HepG2 (cell line): ENCODE measurements at regions not wholly inside any gene's neighbourhood (a gene's known extent, or its start where the extent isn't known, plus 50 kb on each side); places are given as distances from the start of the nearest gene placed in this dataset.
"Not testable (repeated sequence)": the region's sequence is repeated elsewhere in the genome, so short reads cannot be mapped to it uniquely, and the experiment has no call there.

ENCODE experiments used
- ATAC-seq: fragments of 200-7000 bp; cut with Tn5 transposase; 3 replicates; pipeline ENCODE4 v1.9.1; 2020; ENCODE audit warnings: mild to moderate bottlenecking, moderate library complexity
- BruUV-seq: library from RNA; stranded (reverse); fragments of 400-500 nt; replicated peaks from 2 replicates; lab custom pipeline; 2021; lab: Mats Ljungman, UMichigan
- CTCF ChIA-PET: fragments of 300-600 bp; formaldehyde crosslinking; extraction: SDS; loops from one replicate; lab custom pipeline; 2021; ENCODE audit warnings: low total read pairs, inconsistent platforms, low intra/inter-chr PET ratio; lab: Yijun Ruan, JAX
- POLR2A ChIA-PET: fragments of 350-600 bp; sonication (Branson Sonifier 250); formaldehyde crosslinking; loops from one replicate; lab custom pipeline; 2020; ENCODE audit warnings: antibody characterized with exemption, inconsistent platforms; lab: Yijun Ruan, JAX
- DNase-seq: peaks from one replicate; pipeline ENCODE4 v3.0.0-alpha.2; 2015; ENCODE audit warnings: low spot score
- FAIRE-seq: peaks from 3 replicates; lab custom pipeline; 2011; peaks lifted over from hg19 to GRCh38; lab: Jason Lieb, UNC
- H2AFZ ChIP-seq: one replicate; pipeline ENCODE4 v1.6.1; 2011; ENCODE audit warnings: low read length, inconsistent platforms
- H3K27ac ChIP-seq: fragments of 300-600 bp; 3 replicates; pipeline ENCODE4 v1.8.0; 2011; ENCODE audit warnings: mixed run types, mild to moderate bottlenecking, mixed read lengths, low read length, inconsistent platforms; ENCODE audit not compliant: insufficient read depth; ENCODE audit errors: extremely low read length
- H3K27me3 ChIP-seq, 2 experiments: fragments of 200-600 bp in 1 of 2; 2 replicates in 1 of 2; 3 replicates in 1 of 2; pipeline versions ENCODE4 v1.6.0 to v1.8.0; 2011; ENCODE audit warnings: low read length in 2 of 2, mild to moderate bottlenecking in 2 of 2, moderate library complexity in 2 of 2, inconsistent platforms in 1 of 2; ENCODE audit not compliant: insufficient read depth in 2 of 2, control insufficient read depth in 1 of 2
- H3K36me3 ChIP-seq, 2 experiments: fragments of 200-600 bp in 1 of 2; replicated peaks in 1 of 2; 2 replicates in 1 of 2; 3 replicates in 1 of 2; pipeline versions ENCODE4 v1.5.1 to v1.8.0; 2011; ENCODE audit warnings: low read length in 2 of 2, inconsistent platforms in 1 of 2; ENCODE audit not compliant: insufficient read depth in 2 of 2, control insufficient read depth in 1 of 2
- H3K4me1 ChIP-seq: 2 replicates; pipeline ENCODE4 v1.5.1; 2012; ENCODE audit warnings: low read length, inconsistent platforms; ENCODE audit not compliant: insufficient read depth
- H3K4me2 ChIP-seq: 2 replicates; pipeline ENCODE4 v1.6.0; 2011; ENCODE audit warnings: low read depth, low read length, inconsistent platforms
- H3K4me3 ChIP-seq, 3 experiments: fragments of 200-600 bp in 1 of 3; sonication (generic), shearing (Covaris generic) in 1 of 3; replicated peaks in 1 of 3; 2 replicates each; pipeline ENCODE4 v1.5.1; 2011 to 2016; ENCODE audit warnings: low read length in 3 of 3, inconsistent platforms in 2 of 3, low read depth in 2 of 3, mild to moderate bottlenecking in 2 of 3, control low read depth in 1 of 3, mixed read lengths in 1 of 3; ENCODE audit not compliant: insufficient read depth in 1 of 3
- H3K79me2 ChIP-seq: one replicate; pipeline ENCODE4 v1.6.1; 2011; ENCODE audit warnings: low read length, inconsistent platforms; ENCODE audit not compliant: insufficient read depth
- H3K9ac ChIP-seq: 2 replicates; pipeline ENCODE4 v1.6.0; 2011; ENCODE audit warnings: mild to moderate bottlenecking, low read depth, low read length, inconsistent platforms; ENCODE audit not compliant: insufficient read depth
- H3K9me3 ChIP-seq: 2 replicates; pipeline ENCODE4 v1.5.1; 2012; ENCODE audit warnings: mild to moderate bottlenecking, low read length
- H4K20me1 ChIP-seq: 2 replicates; pipeline ENCODE4 v1.6.0; 2011; ENCODE audit warnings: inconsistent platforms, mild to moderate bottlenecking, low read length, moderate library complexity; ENCODE audit not compliant: insufficient read depth
- EHMT2 ChIP-seq: fragments of 200-600 bp; sonication (generic); IDR thresholded peaks from 2 replicates; pipeline ENCODE4 v1.7.0; 2017; ENCODE audit warnings: antibody characterized with exemption, low read depth, low read length, borderline replicate concordance
- FLYWCH1 ChIP-seq: sonication (generic); formaldehyde crosslinking; IDR thresholded peaks from 2 replicates; pipeline ENCODE4 v1.8.1; 2023; ENCODE audit warnings: mild to moderate bottlenecking, missing genetic modification reagents
- IKZF1 ChIP-seq: fragments of 450-650 bp; IDR thresholded peaks from 2 replicates; pipeline ENCODE4 v1.7.1; 2016
- JUNB ChIP-seq: sonication (generic); formaldehyde crosslinking; IDR thresholded peaks from 2 replicates; pipeline ENCODE4 v1.8.0; 2022; ENCODE audit warnings: missing genetic modification reagents, mild to moderate bottlenecking, borderline replicate concordance
- ONECUT2 ChIP-seq: sonication (generic); formaldehyde crosslinking; IDR thresholded peaks from 2 replicates; pipeline ENCODE4 v1.4.0; 2020; ENCODE audit warnings: missing genetic modification reagents
- PAF1 ChIP-seq: IDR thresholded peaks from 2 replicates; pipeline ENCODE4 v1.6.1; 2016; ENCODE audit warnings: missing genetic modification reagents, missing compliant biosample characterization
- ZBTB3 ChIP-seq: sonication (generic); formaldehyde crosslinking; IDR thresholded peaks from 2 replicates; pipeline ENCODE4 v1.4.0; 2020; ENCODE audit warnings: low read depth, mild to moderate bottlenecking, moderate library complexity, missing genetic modification reagents, borderline replicate concordance
- ZNF205 ChIP-seq: IDR thresholded peaks from 2 replicates; pipeline ENCODE4 v1.6.1; 2018; ENCODE audit warnings: missing biosample characterization, missing genetic modification reagents
- ZNF30 ChIP-seq: sonication (generic); formaldehyde crosslinking; IDR thresholded peaks from 2 replicates; pipeline ENCODE4 v1.5.0; 2020; ENCODE audit warnings: mild to moderate bottlenecking, missing genetic modification reagents
- WGBS: methylation state at CpG from one replicate; pipeline ENCODE4 v1.1.6; 2017; ENCODE audit warnings: low lambda C conversion rate; 5-methylcytosine and 5-hydroxymethylcytosine counted together
- in situ Hi-C: cut with HindIII; loops from 2 replicates; pipeline ENCODE4 v1.10.0; 2017; ENCODE audit warnings: low pct_unique_long_range_greater_than_20kb; ENCODE audit not compliant: extremely low pct_ligation_motif_present
- intact Hi-C: fragments of 100-400 bp; cut with micrococcal nuclease; formaldehyde crosslinking; loops from one replicate; pipeline ENCODE4 v1.10.0; 2022; ENCODE audit not compliant: unreplicated experiment
- TF ChIP-seq, protein P1 (sequence below): sonication (generic); formaldehyde crosslinking; IDR thresholded peaks from 2 replicates; pipeline ENCODE4; 2020; ENCODE audit warnings: missing genetic modification reagents, mild to moderate bottlenecking, borderline replicate concordance
- TF ChIP-seq, protein P2 (sequence below): sonication (generic); formaldehyde crosslinking; IDR thresholded peaks from 2 replicates; pipeline ENCODE4 v1.4.0; 2020; ENCODE audit warnings: missing genetic modification reagents

DNA sequence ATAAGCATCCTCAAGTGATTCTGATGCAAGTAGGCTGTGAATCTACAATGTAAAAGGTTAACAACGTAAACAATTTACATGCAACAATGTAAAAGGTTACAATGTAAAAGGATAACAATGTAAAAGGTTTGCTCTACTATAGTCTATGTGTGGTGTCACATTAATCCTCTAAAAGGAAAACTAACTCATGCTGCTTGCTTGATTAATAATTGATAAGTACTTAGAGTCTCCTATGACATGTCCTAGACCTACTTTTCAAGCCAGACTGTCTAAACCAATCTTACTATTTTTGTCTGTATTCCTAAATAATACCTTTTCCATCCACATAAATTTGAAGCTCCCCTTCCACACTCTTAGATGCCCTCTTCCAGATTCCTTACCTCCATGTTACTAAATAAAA lies 606.8 kb downstream of the LTN1 start (continued):
- TF ChIP-seq PAF1 (CRISPR knock-in tag) (no peak), EHMT2 (no peak), ONECUT2 (CRISPR knock-in tag) (no peak), ZBTB3 (no peak), ZNF30 (CRISPR knock-in tag) (no peak), JUNB (CRISPR knock-in tag) (no peak), IKZF1 (no peak), ZNF205 (CRISPR knock-in tag) (no peak), FLYWCH1 (CRISPR knock-in tag) (no peak)
- TF ChIP-seq, protein P1, sequence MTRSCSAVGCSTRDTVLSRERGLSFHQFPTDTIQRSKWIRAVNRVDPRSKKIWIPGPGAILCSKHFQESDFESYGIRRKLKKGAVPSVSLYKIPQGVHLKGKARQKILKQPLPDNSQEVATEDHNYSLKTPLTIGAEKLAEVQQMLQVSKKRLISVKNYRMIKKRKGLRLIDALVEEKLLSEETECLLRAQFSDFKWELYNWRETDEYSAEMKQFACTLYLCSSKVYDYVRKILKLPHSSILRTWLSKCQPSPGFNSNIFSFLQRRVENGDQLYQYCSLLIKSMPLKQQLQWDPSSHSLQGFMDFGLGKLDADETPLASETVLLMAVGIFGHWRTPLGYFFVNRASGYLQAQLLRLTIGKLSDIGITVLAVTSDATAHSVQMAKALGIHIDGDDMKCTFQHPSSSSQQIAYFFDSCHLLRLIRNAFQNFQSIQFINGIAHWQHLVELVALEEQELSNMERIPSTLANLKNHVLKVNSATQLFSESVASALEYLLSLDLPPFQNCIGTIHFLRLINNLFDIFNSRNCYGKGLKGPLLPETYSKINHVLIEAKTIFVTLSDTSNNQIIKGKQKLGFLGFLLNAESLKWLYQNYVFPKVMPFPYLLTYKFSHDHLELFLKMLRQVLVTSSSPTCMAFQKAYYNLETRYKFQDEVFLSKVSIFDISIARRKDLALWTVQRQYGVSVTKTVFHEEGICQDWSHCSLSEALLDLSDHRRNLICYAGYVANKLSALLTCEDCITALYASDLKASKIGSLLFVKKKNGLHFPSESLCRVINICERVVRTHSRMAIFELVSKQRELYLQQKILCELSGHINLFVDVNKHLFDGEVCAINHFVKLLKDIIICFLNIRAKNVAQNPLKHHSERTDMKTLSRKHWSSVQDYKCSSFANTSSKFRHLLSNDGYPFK (CRISPR knock-in tag): no peak
- TF ChIP-seq, protein P2, sequence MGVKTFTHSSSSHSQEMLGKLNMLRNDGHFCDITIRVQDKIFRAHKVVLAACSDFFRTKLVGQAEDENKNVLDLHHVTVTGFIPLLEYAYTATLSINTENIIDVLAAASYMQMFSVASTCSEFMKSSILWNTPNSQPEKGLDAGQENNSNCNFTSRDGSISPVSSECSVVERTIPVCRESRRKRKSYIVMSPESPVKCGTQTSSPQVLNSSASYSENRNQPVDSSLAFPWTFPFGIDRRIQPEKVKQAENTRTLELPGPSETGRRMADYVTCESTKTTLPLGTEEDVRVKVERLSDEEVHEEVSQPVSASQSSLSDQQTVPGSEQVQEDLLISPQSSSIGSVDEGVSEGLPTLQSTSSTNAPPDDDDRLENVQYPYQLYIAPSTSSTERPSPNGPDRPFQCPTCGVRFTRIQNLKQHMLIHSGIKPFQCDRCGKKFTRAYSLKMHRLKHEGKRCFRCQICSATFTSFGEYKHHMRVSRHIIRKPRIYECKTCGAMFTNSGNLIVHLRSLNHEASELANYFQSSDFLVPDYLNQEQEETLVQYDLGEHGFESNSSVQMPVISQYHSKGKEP (CRISPR knock-in tag): no peak

DNA sequence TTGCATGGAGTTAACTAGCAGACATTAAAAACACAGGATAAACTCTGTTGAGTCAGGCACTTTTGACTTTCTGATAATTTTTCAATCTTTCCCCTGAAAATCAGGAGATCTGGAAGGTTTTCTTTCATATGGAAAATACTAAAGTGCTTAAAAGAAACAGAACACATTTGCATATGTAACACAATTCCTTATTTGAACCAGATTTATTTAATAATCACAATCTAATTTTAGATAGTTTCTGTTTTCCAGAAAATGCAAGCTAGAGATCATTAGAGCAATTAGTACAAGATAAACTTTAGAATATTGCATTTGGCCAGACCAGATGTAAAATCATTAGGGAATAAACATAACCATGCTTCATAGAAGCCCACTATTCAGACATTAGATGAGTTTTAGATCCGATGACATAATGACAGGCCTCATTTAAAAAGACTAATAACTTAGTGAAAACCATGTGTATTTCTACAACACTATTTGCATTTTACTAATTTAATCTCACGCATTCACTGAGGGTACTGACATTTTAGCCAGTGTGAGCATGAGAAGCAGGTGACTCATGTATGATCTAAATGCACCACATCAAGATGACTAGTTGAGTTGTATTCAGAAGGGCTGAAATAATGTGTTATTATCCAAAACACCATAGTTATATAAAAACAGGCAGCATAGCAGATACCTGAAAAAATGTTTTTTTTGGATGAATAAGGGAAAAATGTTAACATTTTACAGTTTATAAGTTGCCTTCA lies 611.5 kb downstream of the LTN1 start:
- FAIRE-seq, DNase-seq, H4K20me1 ChIP-seq: not testable (repeated sequence)

More for the DNA sequence above, 611.5 kb downstream of the LTN1 start:
- H3K4me3 ChIP-seq, H3K4me1 ChIP-seq, in situ Hi-C loops, H3K27me3 ChIP-seq, H2AFZ ChIP-seq, H3K79me2 ChIP-seq, H3K36me3 ChIP-seq, H3K4me2 ChIP-seq, H3K9ac ChIP-seq, ATAC-seq, H3K27ac ChIP-seq, POLR2A ChIA-PET, CTCF ChIA-PET, intact Hi-C loops, BruUV-seq: not testable (repeated sequence)
- peaks cover 91% of the 10 kb centered on the region for H3K9me3 ChIP-seq
- 65% methylated on average over 2 of the region's 2 CpGs for WGBS
